Erythroblast (primary cell): ENCODE measurements at regions not wholly inside any gene's neighbourhood (a gene's known extent, or its start where the extent isn't known, plus 50 kb on each side); places are given as distances from the start of the nearest gene placed in this dataset.

Experiments used
- GATA1 ChIP-seq: IDR thresholded peaks from 2 replicates; pipeline ENCODE4 v1.6.1; 2011; ENCODE audit warnings: low read depth, mild to moderate bottlenecking, control low read depth, low read length, moderate library complexity
- POLR2A ChIP-seq: IDR thresholded peaks from 2 replicates; pipeline ENCODE4 v1.6.1; 2011; ENCODE audit warnings: mild to moderate bottlenecking, low read length

- no peak for TF ChIP-seq POLR2A
- TF ChIP-seq GATA1 = no peak
These were observed 214.2 kb upstream of the GSE1 start for GRCh38 chr16:85398688-85399582.
